Right renal cortex interstitium (tissue), 3 donors: ENCODE measurements at regions not wholly inside any gene's neighbourhood (a gene's known extent, or its start where the extent isn't known, plus 50 kb on each side); places are given as distances from the start of the nearest gene placed in this dataset.
A peak's percentile ranks its signal among the peaks of the same experiment; 100 is the strongest.
"Not testable (repeated sequence)": the region's sequence is repeated elsewhere in the genome, so short reads cannot be mapped to it uniquely, and the experiment has no call there.

Source experiments
- DNase-seq, 3 donors: peaks; one replicate each; pipeline ENCODE4 v3.0.0-alpha.2; 2013; ENCODE audit warnings: low read depth in 3 of 3, low spot score in 2 of 3

- DNase-seq: peak; percentile 47 to 60 (median 57)
These were observed 1496.5 kb downstream of the FAM181B start for GRCh38 chr11:81237139-81237538.

- not testable (repeated sequence) for DNase-seq
These were observed 1506.3 kb downstream of the FAM181B start for GRCh38 chr11:81227409-81227808.

DNA sequence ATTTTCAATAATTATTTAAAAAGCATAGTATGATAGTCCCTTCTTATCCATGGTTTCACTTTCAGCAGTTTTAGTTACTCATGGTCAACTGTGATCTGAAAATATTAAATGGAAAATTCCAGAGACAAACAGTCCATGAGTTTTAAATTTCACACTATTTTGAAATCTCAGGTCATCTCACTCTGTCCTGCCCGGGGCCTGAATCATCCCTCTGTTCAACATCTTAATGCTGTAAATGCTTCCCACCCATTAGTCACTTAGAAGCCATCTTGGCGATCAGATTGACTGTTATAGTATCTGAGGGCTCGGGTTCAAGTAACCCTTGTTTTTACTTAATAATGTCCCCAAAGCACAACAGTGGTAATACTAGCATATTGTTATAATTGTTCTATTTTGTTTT, 1509.3 kb downstream of the FAM181B start:
- DNase-seq: no peak

GRCh38 chr11:81222491-81222890, 1511.2 kb downstream of the FAM181B start:
- DNase-seq: no peak

- no peak for DNase-seq
These were observed 1513.3 kb downstream of the FAM181B start for GRCh38 chr11:81220146-81220895.

GRCh38 chr11:81219661-81220060, 1514.0 kb downstream of the FAM181B start:
- DNase-seq: no peak

GRCh38 chr11:81218440-81218839, 1515.2 kb downstream of the FAM181B start:
- DNase-seq: no peak

DNA sequence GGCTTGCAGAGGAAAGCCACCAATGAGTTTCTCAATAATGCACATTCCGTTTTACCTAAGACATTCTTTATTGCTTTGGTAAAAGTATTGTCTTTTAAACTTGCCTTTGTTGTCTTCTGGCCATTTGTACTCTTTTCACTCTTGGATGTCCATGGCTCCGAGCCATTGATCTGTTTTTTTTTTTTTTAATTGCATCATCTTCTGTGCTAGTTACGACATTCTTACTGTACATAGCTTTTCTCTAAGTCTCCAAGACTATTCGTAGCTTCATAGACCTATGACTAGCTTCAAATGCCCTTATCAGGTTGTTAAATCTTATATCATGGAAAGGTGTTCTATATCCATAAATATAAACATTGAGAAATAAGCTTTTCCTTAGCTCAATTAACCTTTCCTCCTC, 1522.6 kb downstream of the FAM181B start:
- DNase-seq: no peak

- no peak for DNase-seq
These were observed 1526.1 kb downstream of the FAM181B start for GRCh38 chr11:81207421-81208054.

DNA sequence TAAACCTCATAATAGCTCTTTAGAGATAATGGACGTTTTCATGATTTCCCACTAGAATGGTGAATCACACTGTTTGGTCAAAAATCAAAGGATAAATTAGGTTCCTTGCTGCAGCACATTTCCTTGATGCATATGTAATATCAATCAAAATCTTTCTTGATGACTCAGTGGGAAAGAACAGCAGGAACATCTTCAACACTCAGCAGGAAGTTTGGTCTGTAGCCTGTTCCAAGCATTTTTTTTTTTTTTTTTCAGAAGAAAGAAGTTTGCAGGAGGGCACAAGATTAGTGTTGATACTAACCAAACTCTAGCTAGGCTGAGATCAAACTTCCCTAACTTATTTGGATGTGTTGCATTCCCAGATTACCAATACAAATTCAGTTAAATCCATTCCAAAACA, 1529.8 kb downstream of the FAM181B start:
- no peak for DNase-seq

GRCh38 chr11:81197396-81197795, 1536.3 kb downstream of the FAM181B start:
- no peak for DNase-seq

- DNase-seq: no peak
These were observed 1541.1 kb downstream of the FAM181B start for GRCh38 chr11:81192516-81192915.

DNA sequence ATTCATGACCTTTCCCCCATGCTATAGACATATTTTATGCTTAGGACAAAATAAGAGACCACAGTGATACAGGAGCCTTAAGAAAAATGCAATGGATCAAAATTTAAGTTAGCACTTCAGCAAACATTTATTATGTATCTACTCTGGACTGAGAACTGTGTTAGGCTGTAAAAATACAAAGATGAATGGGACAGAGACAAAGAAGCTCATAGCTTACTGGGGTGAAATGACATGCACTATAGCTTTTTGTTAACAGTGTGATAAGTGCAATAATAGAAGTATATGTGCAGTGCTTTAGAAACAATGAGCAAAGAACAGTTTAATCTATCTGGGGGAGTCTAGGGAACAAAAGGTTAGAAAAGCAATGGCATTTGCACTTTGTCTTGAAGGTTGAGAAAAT, 1543.1 kb downstream of the FAM181B start:
- no peak for DNase-seq

DNA sequence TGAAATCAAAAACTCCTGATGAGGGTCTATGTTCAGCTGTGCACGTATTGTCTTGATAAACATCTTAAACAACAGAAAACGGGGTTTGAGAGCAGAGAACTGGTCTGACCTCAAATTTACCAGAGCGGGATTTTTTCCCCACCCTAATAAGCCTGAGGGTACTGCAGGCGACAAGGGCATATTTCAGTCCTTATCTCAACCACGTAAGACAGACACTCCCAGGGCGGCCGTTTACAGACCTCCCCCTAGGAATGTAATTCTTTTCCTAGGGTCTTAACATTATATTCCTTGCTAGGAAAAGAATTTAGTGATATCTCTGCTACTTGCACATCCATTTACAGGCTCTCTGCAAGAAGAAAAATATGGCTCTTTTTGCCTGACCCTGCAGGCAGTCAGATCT, 1546.6 kb downstream of the FAM181B start:
- not testable (repeated sequence) for DNase-seq

GRCh38 chr11:81174646-81175330, 1558.9 kb downstream of the FAM181B start:
- DNase-seq: no peak

GRCh38 chr11:81165164-81165563, 1568.5 kb downstream of the FAM181B start:
- no peak for DNase-seq

DNA sequence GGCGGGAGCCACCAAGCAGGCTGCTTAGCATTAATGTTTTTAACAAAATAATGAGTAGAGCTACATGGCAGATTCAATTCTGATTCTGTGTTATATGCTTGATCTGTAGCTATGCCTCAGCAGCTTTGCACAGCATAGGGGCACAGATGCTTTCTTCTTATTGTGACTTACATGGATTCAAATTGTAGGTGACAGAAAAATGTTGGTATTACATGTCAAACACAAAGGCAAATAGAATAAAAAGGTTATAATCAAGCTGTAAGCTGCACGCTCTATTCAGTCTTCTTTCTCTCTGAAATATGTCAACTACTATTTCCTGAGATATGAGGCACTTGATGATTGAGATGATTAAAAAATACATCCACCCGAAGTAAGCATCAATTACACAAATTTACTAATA, 1573.8 kb downstream of the FAM181B start:
- no peak for DNase-seq

GRCh38 chr11:81135570-81135969, 1598.1 kb downstream of the FAM181B start:
- no peak for DNase-seq

- no peak for DNase-seq
These were observed 1604.0 kb downstream of the FAM181B start for GRCh38 chr11:81129618-81130017.

DNA sequence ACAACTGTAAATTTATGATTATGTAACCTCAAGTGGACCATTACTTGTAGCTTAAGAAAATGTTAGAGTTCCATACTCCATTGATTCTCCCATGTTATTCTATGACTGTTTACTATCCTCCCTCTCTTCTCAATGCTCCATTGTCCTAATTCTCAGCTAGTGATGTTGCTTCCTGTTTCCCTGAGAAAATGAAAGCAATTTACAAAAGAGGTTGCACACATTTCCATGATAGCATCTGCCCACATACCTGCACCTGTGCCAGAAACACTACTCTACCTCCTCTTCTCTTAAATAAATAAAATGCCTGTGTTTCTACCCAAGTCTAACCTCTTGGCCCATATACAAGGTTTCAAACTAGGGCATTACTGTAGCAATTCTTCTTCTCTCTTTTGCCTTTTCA, 1620.9 kb downstream of the FAM181B start:
- DNase-seq: no peak

- DNase-seq: no peak
These were observed 1629.6 kb downstream of the FAM181B start for GRCh38 chr11:81104051-81104450.

- no peak for DNase-seq
These were observed 1635.2 kb downstream of the FAM181B start for GRCh38 chr11:81098471-81098870.
